ENCODE measurements at regions not wholly inside any gene's neighbourhood (a gene's known extent, or its start where the extent isn't known, plus 50 kb on each side); places are given as distances from the start of the nearest gene placed in this dataset.

- Mint-ChIP-seq H3K4me3 (no peak overlapping the region), H3K36me3 (ENCODE audit: low read depth) (no peaks in the 10 kb centered on the region), H3K27me3 (ENCODE audit: low read depth, poor library complexity) (no peaks in the 10 kb centered on the region), H3K9me3 (peaks cover 21% of the 10 kb centered on the region), H3K27ac (no peak overlapping the region), H3K4me1 (no peaks in the 10 kb centered on the region)
- no peak for TF ChIP-seq CTCF (IDR thresholded peaks at IDR 0.05)
- DNase-seq: no peak
These were observed 151.6 kb upstream of the CSNK1A1L start for GRCh38 chr13:37257051-37257450.

- Mint-ChIP-seq H3K27me3 (ENCODE audit: low read depth, poor library complexity) (no peaks in the 10 kb centered on the region), H3K4me1 (no peaks in the 10 kb centered on the region), H3K27ac (no peak overlapping the region), H3K4me3 (no peak overlapping the region), H3K9me3 (peaks cover 16% of the 10 kb centered on the region), H3K36me3 (ENCODE audit: low read depth) (no peaks in the 10 kb centered on the region)
- no peak for TF ChIP-seq CTCF (IDR thresholded peaks at IDR 0.05)
- DNase-seq: no peak
These were observed 136.3 kb upstream of the CSNK1A1L start for GRCh38 chr13:37241786-37242185.

- H3K9me3 Mint-ChIP-seq: peaks cover 5% of the 10 kb centered on the region
- TF ChIP-seq CTCF (IDR thresholded peaks at IDR 0.05): no peak
- H3K27ac Mint-ChIP-seq: no peak overlapping the region
- H3K27me3 Mint-ChIP-seq (ENCODE audit: low read depth, poor library complexity): no peaks in the 10 kb centered on the region
- H3K4me1 Mint-ChIP-seq: no peaks in the 10 kb centered on the region
- H3K36me3 Mint-ChIP-seq (ENCODE audit: low read depth): no peaks in the 10 kb centered on the region
- DNase-seq: no peak
- no peak overlapping the region for H3K4me3 Mint-ChIP-seq
These were observed 124.9 kb upstream of the CSNK1A1L start for GRCh38 chr13:37230346-37230745.

- no peaks in the 10 kb centered on the region for H3K36me3 Mint-ChIP-seq (ENCODE audit: low read depth)
- no peaks in the 10 kb centered on the region for H3K4me1 Mint-ChIP-seq
- no peak for DNase-seq
- no peak overlapping the region for H3K27ac Mint-ChIP-seq
- TF ChIP-seq CTCF (IDR thresholded peaks at IDR 0.05): no peak
- H3K4me3 Mint-ChIP-seq: no peak overlapping the region
- no peaks in the 10 kb centered on the region for H3K27me3 Mint-ChIP-seq (ENCODE audit: low read depth, poor library complexity)
- peaks cover 5% of the 10 kb centered on the region for H3K9me3 Mint-ChIP-seq
These were observed 124.5 kb upstream of the CSNK1A1L start for GRCh38 chr13:37229931-37230330.

- peaks cover 7% of the 10 kb centered on the region for H3K9me3 Mint-ChIP-seq
- no peaks in the 10 kb centered on the region for H3K36me3 Mint-ChIP-seq (ENCODE audit: low read depth)
- no peak overlapping the region for H3K27ac Mint-ChIP-seq
- H3K4me3 Mint-ChIP-seq: no peak overlapping the region
- no peak for DNase-seq
- H3K27me3 Mint-ChIP-seq (ENCODE audit: low read depth, poor library complexity): no peaks in the 10 kb centered on the region
- H3K4me1 Mint-ChIP-seq: no peaks in the 10 kb centered on the region
- no peak for TF ChIP-seq CTCF (IDR thresholded peaks at IDR 0.05)
These were observed 121.5 kb upstream of the CSNK1A1L start for GRCh38 chr13:37226971-37227370.

- no peaks in the 10 kb centered on the region for H3K36me3 Mint-ChIP-seq (ENCODE audit: low read depth)
- peaks cover 7% of the 10 kb centered on the region for H3K9me3 Mint-ChIP-seq
- no peaks in the 10 kb centered on the region for H3K27me3 Mint-ChIP-seq (ENCODE audit: low read depth, poor library complexity)
- no peak overlapping the region for H3K4me3 Mint-ChIP-seq
- TF ChIP-seq CTCF (IDR thresholded peaks at IDR 0.05): no peak
- DNase-seq: no peak
- H3K4me1 Mint-ChIP-seq: no peaks in the 10 kb centered on the region
- no peak overlapping the region for H3K27ac Mint-ChIP-seq
These were observed 120.1 kb upstream of the CSNK1A1L start for GRCh38 chr13:37225414-37226070.
